Stimulated activated CD4-positive, alpha-beta T cell treated with anti-CD3 and anti-CD28 coated beads, Interleukin-1b, Interleukin-23, amount 100 ng/mL, for 1 hour (primary cell): ENCODE measurements at regions not wholly inside any gene's neighbourhood (a gene's known extent, or its start where the extent isn't known, plus 50 kb on each side); places are given as distances from the start of the nearest gene placed in this dataset.
"Not testable (repeated sequence)": the region's sequence is repeated elsewhere in the genome, so short reads cannot be mapped to it uniquely, and the experiment has no call there.

Experiments
- DNase-seq, 2 donors: peaks; one replicate each; pipeline ENCODE4 v3.0.0-alpha.2; 2020; ENCODE audit warnings: low read depth in 2 of 2

GRCh38 chr5:6078881-6079280, 299.5 kb downstream of the MED10 start:
- DNase-seq = no peak

GRCh38 chr5:6076341-6077239, 301.8 kb downstream of the MED10 start:
- DNase-seq = no peak

GRCh38 chr5:6072488-6072887, 305.9 kb downstream of the MED10 start:
- not testable (repeated sequence) for DNase-seq

- no peak for DNase-seq
These were observed 308.7 kb downstream of the MED10 start for GRCh38 chr5:6069496-6070185.

GRCh38 chr5:6066016-6066415, 312.3 kb downstream of the MED10 start:
- no peak for DNase-seq

- DNase-seq = no peak
These were observed 319.1 kb downstream of the MED10 start for GRCh38 chr5:6059137-6059800.

- DNase-seq = no peak
These were observed 320.2 kb downstream of the MED10 start for GRCh38 chr5:6058055-6058715.

- DNase-seq = no peak
These were observed 322.1 kb downstream of the MED10 start for GRCh38 chr5:6056280-6056679.

GRCh38 chr5:6049662-6050061, 328.7 kb downstream of the MED10 start:
- no peak for DNase-seq

GRCh38 chr5:6048746-6049145, 329.6 kb downstream of the MED10 start:
- DNase-seq = no peak

- no peak for DNase-seq
These were observed 331.9 kb downstream of the MED10 start for GRCh38 chr5:6046296-6046967.

- DNase-seq = no peak
These were observed 334.6 kb downstream of the MED10 start for GRCh38 chr5:6043491-6044310.

GRCh38 chr5:6041977-6042550, 336.3 kb downstream of the MED10 start:
- no peak for DNase-seq

- no peak for DNase-seq
These were observed 339.2 kb downstream of the MED10 start for GRCh38 chr5:6039111-6039510.

- no peak for DNase-seq
These were observed 342.3 kb downstream of the MED10 start for GRCh38 chr5:6036006-6036405.

GRCh38 chr5:6029811-6030271, 348.5 kb downstream of the MED10 start:
- DNase-seq = no peak

- no peak for DNase-seq
These were observed 351.5 kb downstream of the MED10 start for GRCh38 chr5:6026766-6027406.

GRCh38 chr5:6019612-6020011, 358.7 kb downstream of the MED10 start:
- DNase-seq = no peak

- DNase-seq = no peak
These were observed 364.8 kb downstream of the MED10 start for GRCh38 chr5:6013506-6013905.

- DNase-seq = no peak
These were observed 367.1 kb downstream of the MED10 start for GRCh38 chr5:6011199-6011598.
